Right lobe of liver (tissue), 6 donors: ENCODE measurements at regions not wholly inside any gene's neighbourhood (a gene's known extent, or its start where the extent isn't known, plus 50 kb on each side); places are given as distances from the start of the nearest gene placed in this dataset.

Source experiments
- ATAC-seq, 4 donors: fragments of 200-7000 bp; cut with Tn5 transposase; one replicate each; pipeline ENCODE4 v1.9.1; 2020; ENCODE audit warnings: mild to moderate bottlenecking in 4 of 4, moderate library complexity in 4 of 4
- DNase-seq, 3 donors: peaks; one replicate each; pipeline ENCODE4 v3.0.0-alpha.2; 2020
- H3K27ac ChIP-seq, 3 donors: fragments of 200-600 bp; one replicate each; pipeline ENCODE4 v1.8.0; 2022
- H3K27me3 ChIP-seq, 2 donors: fragments of 200-600 bp; one replicate each; pipeline ENCODE4 v1.8.0; 2022
- H3K36me3 ChIP-seq, 4 donors: fragments of 200-600 bp; sonication (generic) in 1 of 4; one replicate each; pipeline versions ENCODE4 v1.5.1 to v1.8.0; 2017 to 2022; ENCODE audit warnings: control low read depth in 1 of 4
- H3K4me1 ChIP-seq, 4 donors: fragments of 200-600 bp; sonication (generic) in 1 of 4; one replicate each; pipeline versions ENCODE4 v1.5.1 to v1.8.0; 2017 to 2022; ENCODE audit warnings: control low read depth in 1 of 4
- H3K4me3 ChIP-seq, 3 donors: fragments of 200-600 bp; one replicate each; pipeline ENCODE4 v1.8.0; 2022
- H3K9me3 ChIP-seq, 4 donors: fragments of 200-600 bp; sonication (generic) in 1 of 4; one replicate each; pipeline versions ENCODE4 v1.5.1 to v1.8.0; 2017 to 2022; ENCODE audit warnings: control low read depth in 1 of 4
- CTCF ChIP-seq, 4 donors: fragments of 200-600 bp in 3 of 4; fragments of 450-650 bp in 1 of 4; IDR thresholded peaks; one replicate each; pipeline versions ENCODE4 v1.5.1 to v1.8.0; 2016 to 2022; ENCODE audit warnings: antibody characterized with exemption in 4 of 4, mild to moderate bottlenecking in 2 of 4
- POLR2A ChIP-seq: fragments of 450-650 bp; IDR thresholded peaks from one replicate; pipeline ENCODE4 v1.6.1; 2017; ENCODE audit warnings: antibody characterized with exemption, mild to moderate bottlenecking
- WGBS: methylation state at CpG from one replicate; pipeline ENCODE4 v1.1.6; 2018; ENCODE audit warnings: low coverage, low lambda C conversion rate; ENCODE audit not compliant: insufficient coverage; ENCODE audit errors: missing lambda C conversion rate; 5-methylcytosine and 5-hydroxymethylcytosine counted together
- intact Hi-C, 2 donors: fragments of 100-400 bp; cut with DNase I; formaldehyde crosslinking; loops; one replicate each; pipeline versions ENCODE4 v1.11.2 to v1.14.1; 2022
- donor health status: DM: no; HTN: yes; CAD: no.
- donor health status: DM: no; HTN: no; CAD: no.
- donor health status: DM: no; HTN: no; CAD: no.
- donor health status: DM: no; HTN: yes; CAD: no.
- donor health status: DM: no; HTN: yes; CAD: no.

GRCh38 chr6:122246906-122247658 lies 152.4 kb upstream of the HSF2 start:
- WGBS, result 25% methylated on average over 3 of the region's 5 CpGs
- H3K27ac ChIP-seq, result no peak overlapping the region
- intact Hi-C loops, result no loop called here
- peak in 1 of 4 donors; percentile 21 for ATAC-seq
- peaks cover 0 to 2% (median 0%) of the 10 kb centered on the region in 4 donors for H3K9me3 ChIP-seq
- H3K4me3 ChIP-seq, result no peak overlapping the region
- H3K27me3 ChIP-seq, result no peaks in the 10 kb centered on the region
- no peaks in the 10 kb centered on the region for H3K4me1 ChIP-seq
- DNase-seq, result no peak
- no peaks in the 10 kb centered on the region for H3K36me3 ChIP-seq
- no peak for TF ChIP-seq POLR2A
- no peak for TF ChIP-seq CTCF (IDR thresholded peaks at IDR 0.05)

GRCh38 chr6:122248001-122248669 lies 151.3 kb upstream of the HSF2 start:
- DNase-seq (peak in 1 of 3 donors; percentile 35), ATAC-seq (no peak)
- Histone ChIP-seq H3K9me3 (peaks cover 0 to 2% (median 0%) of the 10 kb centered on the region in 4 donors), H3K27me3 (no peaks in the 10 kb centered on the region), H3K4me1 (no peaks in the 10 kb centered on the region), H3K36me3 (no peaks in the 10 kb centered on the region), H3K4me3 (no peak overlapping the region), H3K27ac (no peak overlapping the region)
- intact Hi-C loops, result no loop called here
- TF ChIP-seq CTCF (IDR thresholded peaks at IDR 0.05), result no peak
- TF ChIP-seq POLR2A, result no peak
- WGBS, result 37% methylated on average over 2 of the region's 7 CpGs

- Histone ChIP-seq H3K4me3 (no peak overlapping the region), H3K4me1 (no peaks in the 10 kb centered on the region), H3K36me3 (no peaks in the 10 kb centered on the region), H3K9me3 (peaks cover 0 to 2% (median 0%) of the 10 kb centered on the region in 4 donors), H3K27ac (no peak overlapping the region), H3K27me3 (no peaks in the 10 kb centered on the region)
- WGBS, result 40% methylated on average over 1 of the region's 1 CpG
- DNase-seq, result no peak
- TF ChIP-seq POLR2A (no peak), CTCF (IDR thresholded peaks at IDR 0.05) (no peak)
- ATAC-seq, result no peak
- intact Hi-C loops, result no loop called here
Observed at GRCh38 chr6:122248844-122249243, 150.6 kb upstream of the HSF2 start.

- TF ChIP-seq POLR2A, result no peak
- TF ChIP-seq CTCF (IDR thresholded peaks at IDR 0.05), result no peak
- intact Hi-C loops, result no loop called here
- Histone ChIP-seq H3K4me3 (no peak overlapping the region), H3K4me1 (no peaks in the 10 kb centered on the region), H3K27ac (no peak overlapping the region), H3K36me3 (no peaks in the 10 kb centered on the region), H3K9me3 (no peaks in the 10 kb centered on the region), H3K27me3 (no peaks in the 10 kb centered on the region)
- 60% methylated on average over 3 of the region's 3 CpGs for WGBS
- no peak for ATAC-seq
- DNase-seq, result no peak
Observed at GRCh38 chr6:122258839-122259238, 140.6 kb upstream of the HSF2 start.
